Endothelial cell (in vitro differentiated cells): ENCODE measurements at regions not wholly inside any gene's neighbourhood (a gene's known extent, or its start where the extent isn't known, plus 50 kb on each side); places are given as distances from the start of the nearest gene placed in this dataset.

Source experiments
- DNase-seq: peaks from one replicate; pipeline ENCODE4 v3.0.0; 2021; ENCODE audit warnings: low spot score
- H3K27ac Mint-ChIP-seq: one replicate; pipeline ENCODE4 v1.8.0; 2021; ENCODE audit warnings: mixed read lengths, inconsistent platforms; ENCODE audit not compliant: unreplicated experiment
- H3K27me3 Mint-ChIP-seq: one replicate; pipeline ENCODE4 v1.8.0; 2021; ENCODE audit warnings: mild to moderate bottlenecking, moderate library complexity, mixed read lengths, inconsistent platforms; ENCODE audit not compliant: unreplicated experiment
- H3K36me3 Mint-ChIP-seq: one replicate; pipeline ENCODE4 v1.8.0; 2021; ENCODE audit warnings: mild to moderate bottlenecking, low read depth, mixed read lengths, inconsistent platforms; ENCODE audit not compliant: unreplicated experiment
- H3K4me1 Mint-ChIP-seq: one replicate; pipeline ENCODE4 v1.8.0; 2021; ENCODE audit warnings: mild to moderate bottlenecking, mixed read lengths, inconsistent platforms; ENCODE audit not compliant: unreplicated experiment
- H3K4me3 Mint-ChIP-seq: one replicate; pipeline ENCODE4 v1.8.0; 2021; ENCODE audit warnings: mild to moderate bottlenecking, mixed read lengths, inconsistent platforms; ENCODE audit not compliant: unreplicated experiment
- H3K9me3 Mint-ChIP-seq: one replicate; pipeline ENCODE4 v1.8.0; 2021; ENCODE audit warnings: mixed read lengths, inconsistent platforms; ENCODE audit not compliant: unreplicated experiment
- CTCF ChIP-seq: fragments of 200-600 bp; sonication (generic); IDR thresholded peaks from one replicate; pipeline ENCODE4 v1.5.0; 2021; ENCODE audit warnings: antibody characterized with exemption; ENCODE audit not compliant: unreplicated experiment

- Mint-ChIP-seq H3K4me3 (no peak overlapping the region), H3K36me3 (no peaks in the 10 kb centered on the region), H3K9me3 (no peaks in the 10 kb centered on the region), H3K27me3 (no peaks in the 10 kb centered on the region), H3K27ac (no peak overlapping the region), H3K4me1 (peaks cover 15% of the 10 kb centered on the region)
- no peak for DNase-seq
- TF ChIP-seq CTCF, result no peak
Observed at GRCh38 chr21:28513428-28513827, 479.2 kb downstream of the LTN1 start.

DNA sequence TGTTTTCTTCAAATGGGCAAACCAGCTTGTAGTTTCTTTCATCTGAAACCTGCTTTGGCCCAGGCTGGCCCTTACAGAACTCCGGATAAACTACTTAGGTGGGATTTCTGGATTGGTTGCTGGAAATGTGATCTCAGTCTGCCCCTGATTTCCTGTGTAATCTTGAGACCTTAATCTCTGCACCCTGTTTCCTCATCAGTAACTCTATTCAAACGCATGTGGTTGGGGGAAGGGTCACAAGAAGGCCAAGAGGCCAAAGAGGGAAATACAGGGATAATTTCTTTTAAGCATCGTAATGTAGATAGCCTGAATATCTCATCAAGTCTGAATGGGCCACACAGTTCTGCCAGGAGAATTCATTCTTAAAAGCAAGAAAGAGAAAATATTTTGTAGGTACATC, 483.6 kb downstream of the LTN1 start:
- H3K27ac Mint-ChIP-seq, result no peak overlapping the region
- TF ChIP-seq CTCF, result no peak
- no peak for DNase-seq

GRCh38 chr21:28508126-28508525, 484.6 kb downstream of the LTN1 start:
- TF ChIP-seq CTCF, result no peak
- H3K4me1 Mint-ChIP-seq, result peaks cover 2% of the 10 kb centered on the region
- H3K9me3 Mint-ChIP-seq, result peaks cover 15% of the 10 kb centered on the region
- H3K36me3 Mint-ChIP-seq, result peaks cover 6% of the 10 kb centered on the region
- no peak overlapping the region for H3K27ac Mint-ChIP-seq
- no peak for DNase-seq
- H3K4me3 Mint-ChIP-seq, result no peak overlapping the region
- no peaks in the 10 kb centered on the region for H3K27me3 Mint-ChIP-seq

More for the DNA sequence above, 483.6 kb downstream of the LTN1 start:
- Mint-ChIP-seq H3K27me3 (no peaks in the 10 kb centered on the region), H3K4me1 (peaks cover 2% of the 10 kb centered on the region), H3K4me3 (no peak overlapping the region), H3K9me3 (peaks cover 15% of the 10 kb centered on the region), H3K36me3 (peaks cover 6% of the 10 kb centered on the region)

GRCh38 chr21:28496517-28496916, 496.2 kb downstream of the LTN1 start:
- no peak overlapping the region for H3K27ac Mint-ChIP-seq
- DNase-seq, result no peak
- no peak for TF ChIP-seq CTCF

GRCh38 chr21:28492127-28492526, 500.6 kb downstream of the LTN1 start:
- TF ChIP-seq CTCF, result no peak
- Mint-ChIP-seq H3K27me3 (peaks cover 4% of the 10 kb centered on the region), H3K36me3 (no peaks in the 10 kb centered on the region), H3K4me1 (no peaks in the 10 kb centered on the region), H3K9me3 (no peaks in the 10 kb centered on the region), H3K27ac (no peak overlapping the region), H3K4me3 (no peak overlapping the region)
- DNase-seq, result no peak

More at GRCh38 chr21:28496517-28496916, 496.2 kb downstream of the LTN1 start:
- H3K4me3 Mint-ChIP-seq, result no peak overlapping the region
- H3K27me3 Mint-ChIP-seq, result peaks cover 4% of the 10 kb centered on the region
- H3K9me3 Mint-ChIP-seq, result no peaks in the 10 kb centered on the region
- no peaks in the 10 kb centered on the region for H3K36me3 Mint-ChIP-seq
- no peaks in the 10 kb centered on the region for H3K4me1 Mint-ChIP-seq
